HEK293T (cell line): ENCODE measurements at regions not wholly inside any gene's neighbourhood (a gene's known extent, or its start where the extent isn't known, plus 50 kb on each side); places are given as distances from the start of the nearest gene placed in this dataset.

Experiments used
- CTCF ChIA-PET: fragments of 350-600 bp; formaldehyde crosslinking; extraction: SDS; loops from one replicate; lab custom pipeline; 2021; ENCODE audit warnings: antibody characterized with exemption, inconsistent platforms; lab: Yijun Ruan, JAX
- POLR2A ChIA-PET: fragments of 350-600 bp; formaldehyde crosslinking; extraction: SDS; loops from one replicate; lab custom pipeline; 2020; ENCODE audit warnings: antibody characterized with exemption, inconsistent platforms; lab: Yijun Ruan, JAX
- DNase-seq: peaks from one replicate; pipeline ENCODE4 v3.0.0; 2012; ENCODE audit warnings: mixed read lengths; ENCODE audit errors: extremely low spot score
- ARNT ChIP-seq: fragments of 450-650 bp; IDR thresholded peaks from 2 replicates; pipeline ENCODE4 v1.6.1; 2017; ENCODE audit warnings: mild to moderate bottlenecking
- BHLHE40 ChIP-seq: fragments of 450-650 bp; IDR thresholded peaks from 2 replicates; pipeline ENCODE4 v1.6.1; 2016; ENCODE audit warnings: mild to moderate bottlenecking, moderate library complexity, borderline replicate concordance
- CTBP1 ChIP-seq: fragments of 450-650 bp; IDR thresholded peaks from 2 replicates; pipeline ENCODE4 v1.6.1; 2016; ENCODE audit warnings: borderline replicate concordance
- ELF4 ChIP-seq: fragments of 450-650 bp; IDR thresholded peaks from 2 replicates; pipeline ENCODE4 v1.6.1; 2017; ENCODE audit warnings: antibody characterized with exemption
- FOXA1 ChIP-seq: fragments of 450-650 bp; IDR thresholded peaks from 2 replicates; pipeline ENCODE4 v1.6.1; 2016; ENCODE audit warnings: mild to moderate bottlenecking
- FOXK2 ChIP-seq: fragments of 450-650 bp; IDR thresholded peaks from 2 replicates; pipeline ENCODE4 v1.6.1; 2016; ENCODE audit warnings: mild to moderate bottlenecking
- FOXM1 ChIP-seq: fragments of 450-650 bp; IDR thresholded peaks from 2 replicates; pipeline ENCODE4 v1.6.1; 2017; ENCODE audit warnings: mild to moderate bottlenecking, borderline replicate concordance
- HDGF ChIP-seq: fragments of 450-650 bp; IDR thresholded peaks from 2 replicates; pipeline ENCODE4 v1.6.1; 2017; ENCODE audit warnings: antibody characterized with exemption, borderline replicate concordance
- L3MBTL2 ChIP-seq: fragments of 450-650 bp; conservative IDR thresholded peaks from 2 replicates; pipeline ENCODE4 v1.6.1; 2016; ENCODE audit warnings: mild to moderate bottlenecking
- LEF1 ChIP-seq: fragments of 450-650 bp; IDR thresholded peaks from 2 replicates; pipeline ENCODE4 v1.6.1; 2017; ENCODE audit warnings: mild to moderate bottlenecking, borderline replicate concordance
- NFRKB ChIP-seq: fragments of 450-650 bp; IDR thresholded peaks from 2 replicates; pipeline ENCODE4 v1.6.1; 2016; ENCODE audit warnings: mild to moderate bottlenecking, moderate library complexity
- SP1 ChIP-seq: fragments of 450-650 bp; IDR thresholded peaks from 2 replicates; pipeline ENCODE4 v1.6.1; 2017
- SUZ12 ChIP-seq: fragments of 450-650 bp; IDR thresholded peaks from 2 replicates; pipeline ENCODE4 v1.6.1; 2016; ENCODE audit warnings: mild to moderate bottlenecking
- TARDBP ChIP-seq: fragments of 450-650 bp; IDR thresholded peaks from 2 replicates; pipeline ENCODE4 v1.6.1; 2016
- ZNF384 ChIP-seq: fragments of 450-650 bp; IDR thresholded peaks from 2 replicates; pipeline ENCODE4 v1.6.1; 2016
- TF ChIP-seq, protein P1 (sequence below): fragments of 450-650 bp; IDR thresholded peaks from 2 replicates; pipeline ENCODE4 v1.6.1; 2016

DNA sequence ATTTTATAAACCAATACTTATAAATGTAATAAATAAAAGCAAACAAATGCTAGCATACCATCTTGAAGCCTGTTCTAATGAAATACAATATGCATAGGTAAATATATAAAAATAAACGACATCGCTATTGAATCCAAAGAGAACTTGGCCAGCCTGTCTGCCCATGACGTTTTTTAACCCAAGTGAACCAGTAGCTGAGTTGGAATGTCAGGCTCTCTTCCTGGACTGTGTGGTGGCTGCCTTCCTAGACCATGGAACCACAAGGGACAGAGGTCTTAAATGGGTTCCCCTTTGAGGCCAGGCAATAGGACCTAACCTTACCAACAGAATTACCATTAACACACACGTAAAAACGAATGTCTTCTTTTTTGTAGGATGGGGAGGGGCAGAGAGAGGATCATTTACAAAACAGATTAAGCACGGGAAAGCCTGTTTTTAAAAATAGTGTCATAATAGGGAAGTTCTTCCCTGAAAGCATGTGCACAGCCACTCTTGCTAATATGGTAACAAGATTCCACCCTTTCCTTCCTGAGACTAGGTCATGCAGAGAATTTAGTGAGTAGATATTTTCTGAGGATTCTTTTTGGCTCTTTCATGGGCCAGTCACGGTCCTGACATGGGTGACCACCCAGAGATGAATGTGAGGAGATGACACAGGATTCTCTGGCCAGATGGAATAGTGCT is 69.4 kb upstream of the ACSL1 start:
- ChIA-PET CTCF (no interaction called here), POLR2A (no interaction called here)
- no peak for TF ChIP-seq FOXK2
- no peak for TF ChIP-seq FOXM1
- no peak for TF ChIP-seq FOXA1
- no peak for TF ChIP-seq TARDBP
- no peak for TF ChIP-seq NFRKB
- TF ChIP-seq, protein P1, sequence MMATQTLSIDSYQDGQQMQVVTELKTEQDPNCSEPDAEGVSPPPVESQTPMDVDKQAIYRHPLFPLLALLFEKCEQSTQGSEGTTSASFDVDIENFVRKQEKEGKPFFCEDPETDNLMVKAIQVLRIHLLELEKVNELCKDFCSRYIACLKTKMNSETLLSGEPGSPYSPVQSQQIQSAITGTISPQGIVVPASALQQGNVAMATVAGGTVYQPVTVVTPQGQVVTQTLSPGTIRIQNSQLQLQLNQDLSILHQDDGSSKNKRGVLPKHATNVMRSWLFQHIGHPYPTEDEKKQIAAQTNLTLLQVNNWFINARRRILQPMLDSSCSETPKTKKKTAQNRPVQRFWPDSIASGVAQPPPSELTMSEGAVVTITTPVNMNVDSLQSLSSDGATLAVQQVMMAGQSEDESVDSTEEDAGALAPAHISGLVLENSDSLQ = no peak
- TF ChIP-seq LEF1 = no peak
- no peak for TF ChIP-seq ZNF384
- TF ChIP-seq ARNT = no peak
- no peak for DNase-seq

DNA sequence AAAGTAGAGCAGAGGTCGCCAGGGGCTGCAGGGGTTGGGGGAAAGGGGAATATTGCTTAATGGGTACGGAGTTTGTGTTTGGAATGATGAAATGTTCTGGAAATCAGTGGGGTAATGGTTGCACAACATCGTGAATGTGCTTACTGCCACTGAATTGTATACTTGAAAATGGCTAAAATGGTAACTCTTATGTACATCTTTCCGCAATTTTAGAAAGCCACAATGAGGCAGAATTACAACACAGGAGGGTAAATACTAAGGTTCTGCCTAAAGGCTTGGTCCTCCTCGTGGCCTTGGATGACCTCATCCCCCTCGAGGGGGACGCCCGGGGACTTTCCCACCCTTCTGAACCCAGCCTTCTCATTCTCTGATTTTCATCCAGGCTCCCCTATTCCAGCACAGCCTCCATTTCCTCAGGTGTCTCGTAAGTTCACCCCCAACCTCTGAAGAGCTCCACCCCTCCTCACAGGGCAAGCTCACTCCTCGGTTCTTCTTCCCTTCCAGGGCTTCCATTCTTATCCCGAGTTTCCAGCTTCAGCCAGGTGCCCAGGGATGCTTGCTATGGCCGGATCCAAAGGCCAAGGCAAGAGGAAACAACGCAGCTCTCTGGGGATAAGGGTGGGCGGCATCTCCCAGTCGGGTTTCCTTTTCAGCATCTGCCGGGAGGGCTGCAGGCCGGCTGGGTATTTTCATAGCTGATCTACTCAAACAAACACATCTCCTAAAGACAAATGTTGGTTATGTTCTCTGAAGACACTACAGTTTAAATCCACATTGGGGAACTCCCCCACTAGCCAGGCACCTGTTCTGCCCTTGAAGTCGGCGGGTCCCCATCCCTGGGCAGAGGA is 71.3 kb upstream of the ACSL1 start:
- DNase-seq = no peak
- ChIA-PET CTCF (no interaction called here), POLR2A (no interaction called here)
- TF ChIP-seq HDGF (no peak), SP1 (no peak), CTBP1 (no peak), L3MBTL2 (no peak), NFRKB (no peak), ARNT (no peak), SUZ12 (no peak), ZNF384 (no peak), FOXK2 (no peak), TARDBP (no peak), FOXA1 (no peak), ELF4 (no peak)

DNA sequence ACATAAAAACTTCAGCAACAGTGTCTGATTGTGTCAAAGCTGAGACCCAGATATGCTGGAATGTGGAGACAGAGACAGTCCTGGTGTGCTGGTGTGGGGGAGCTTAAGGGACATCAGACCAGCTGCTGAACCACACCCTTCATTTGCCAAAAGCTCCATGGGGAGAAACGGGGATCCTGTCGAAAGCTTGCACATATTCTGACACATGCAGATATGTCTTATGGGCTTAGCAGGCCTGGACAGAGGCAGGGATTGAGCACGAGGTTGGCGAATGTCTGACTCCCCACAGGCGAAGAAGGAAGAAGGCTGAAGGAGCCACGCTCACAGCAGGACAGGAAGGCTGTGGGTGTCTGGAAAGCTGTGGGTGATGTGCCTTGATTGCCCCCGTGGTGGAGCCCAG is 72.1 kb upstream of the ACSL1 start:
- POLR2A ChIA-PET = no interaction called here
- CTCF ChIA-PET = no interaction called here

DNA sequence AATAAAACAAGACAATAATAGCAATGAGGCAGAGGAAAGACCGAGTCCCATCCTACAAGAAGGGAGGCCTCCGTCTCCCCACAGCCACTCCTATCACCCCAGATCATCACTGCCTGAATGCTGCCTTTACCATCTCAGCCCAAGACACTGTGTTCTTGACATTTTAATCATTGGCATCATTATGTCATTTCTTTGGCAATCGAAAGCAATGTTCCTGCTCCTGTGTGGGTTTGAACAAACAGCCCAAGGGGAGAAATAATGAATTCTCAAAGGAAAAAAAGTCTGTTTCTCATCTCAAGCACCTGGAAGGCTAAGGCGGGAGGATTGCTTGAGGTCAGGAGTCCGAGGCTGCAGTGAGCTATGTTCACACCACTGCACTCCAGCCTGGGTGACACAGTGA is 73.0 kb upstream of the ACSL1 start:
- ChIA-PET CTCF (no interaction called here), POLR2A (no interaction called here)
- DNase-seq = no peak
- TF ChIP-seq HDGF (no peak), FOXK2 (no peak), NFRKB (no peak), ZNF384 (no peak), BHLHE40 (no peak), L3MBTL2 (no peak), CTBP1 (no peak), SUZ12 (no peak), ARNT (no peak), LEF1 (no peak)

More for the DNA sequence above, 72.1 kb upstream of the ACSL1 start:
- TF ChIP-seq L3MBTL2 = no peak
- no peak for TF ChIP-seq BHLHE40
- no peak for TF ChIP-seq ARNT
- no peak for TF ChIP-seq TARDBP
- TF ChIP-seq LEF1 = no peak
- no peak for TF ChIP-seq FOXK2
- no peak for TF ChIP-seq HDGF
- no peak for TF ChIP-seq SUZ12
- TF ChIP-seq NFRKB = no peak
- TF ChIP-seq SP1 = no peak
- no peak for TF ChIP-seq ZNF384
- TF ChIP-seq FOXM1 = no peak
- no peak for TF ChIP-seq ELF4
- TF ChIP-seq FOXA1 = no peak
- TF ChIP-seq, protein P1 = no peak
- no peak for TF ChIP-seq CTBP1
- DNase-seq = no peak

DNA sequence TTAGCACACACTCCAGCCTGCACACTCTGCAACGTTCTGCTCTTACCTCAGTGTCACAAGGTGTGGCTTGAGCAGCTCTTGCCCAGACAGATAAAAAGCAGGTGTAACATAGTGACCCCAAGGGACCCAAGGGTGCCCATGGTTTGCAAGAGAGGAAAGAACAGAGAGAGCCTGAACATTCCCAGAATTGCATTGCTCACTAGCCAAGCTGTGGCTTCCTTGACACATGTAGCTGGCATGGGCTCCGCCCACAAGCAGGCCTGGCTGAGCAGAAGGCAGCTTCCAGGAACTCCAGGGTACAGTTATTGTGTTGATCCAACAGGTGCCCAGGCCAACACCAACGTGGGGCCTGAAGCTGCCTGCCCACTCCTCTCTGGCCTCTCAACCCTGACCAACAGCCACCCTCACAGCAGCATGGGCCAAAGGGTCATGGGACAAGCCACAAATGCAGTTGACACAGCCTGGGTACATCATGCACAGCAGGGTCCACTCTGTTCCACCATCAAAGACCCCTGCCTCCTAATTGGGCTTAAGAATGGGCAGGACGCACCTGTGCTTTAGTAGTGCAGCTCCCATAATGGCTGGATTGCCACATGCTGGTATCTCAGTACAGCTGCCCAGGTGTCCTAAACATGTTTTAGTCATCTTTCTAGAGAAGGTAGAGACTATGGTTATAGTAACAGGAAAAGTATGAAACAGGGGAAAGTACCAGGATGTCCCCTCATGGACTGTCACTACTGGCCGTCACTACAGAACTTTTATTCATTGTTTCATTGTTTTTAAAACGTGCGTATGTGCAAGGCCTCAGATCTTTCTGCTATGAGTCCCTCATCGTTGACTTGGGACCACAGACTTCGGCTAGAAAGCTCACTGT is 73.7 kb upstream of the ACSL1 start:
- CTCF ChIA-PET = no interaction called here
- POLR2A ChIA-PET = no interaction called here
- TF ChIP-seq SUZ12 (no peak), FOXA1 (no peak), L3MBTL2 (no peak), CTBP1 (no peak), BHLHE40 (no peak), ZNF384 (no peak), HDGF (no peak), FOXM1 (no peak), LEF1 (no peak), FOXK2 (no peak), SP1 (no peak), NFRKB (no peak)
- TF ChIP-seq, protein P1 = no peak
- DNase-seq = no peak
